Esophagus (tissue), 2 donors: ENCODE measurements at regions not wholly inside any gene's neighbourhood (a gene's known extent, or its start where the extent isn't known, plus 50 kb on each side); places are given as distances from the start of the nearest gene placed in this dataset.
A peak's percentile ranks its signal among the peaks of the same experiment; 100 is the strongest.

ENCODE experiments used
- H3K27ac ChIP-seq, 2 donors: one replicate each; pipeline ENCODE4 v1.5.1; 2013; ENCODE audit warnings: low read depth in 2 of 2, mild to moderate bottlenecking in 2 of 2, inconsistent platforms in 1 of 2, low read length in 1 of 2, moderate library complexity in 1 of 2
- H3K27me3 ChIP-seq, 2 donors: one replicate each; pipeline ENCODE4 v1.6.1; 2013; ENCODE audit warnings: low read length in 2 of 2, control low read depth in 1 of 2, mild to moderate bottlenecking in 1 of 2; ENCODE audit not compliant: insufficient read depth in 2 of 2, control insufficient read depth in 1 of 2
- H3K36me3 ChIP-seq, 2 donors: one replicate each; pipeline ENCODE4 v1.6.1; 2013; ENCODE audit warnings: low read length in 1 of 2; ENCODE audit not compliant: control insufficient read depth in 2 of 2, insufficient read depth in 2 of 2
- H3K4me1 ChIP-seq, 2 donors: one replicate each; pipeline ENCODE4 v1.6.1; 2013; ENCODE audit warnings: low read length in 1 of 2; ENCODE audit not compliant: control insufficient read depth in 2 of 2, insufficient read depth in 2 of 2
- H3K4me3 ChIP-seq, 2 donors: one replicate each; pipeline ENCODE4 v1.5.1; 2013; ENCODE audit warnings: low read length in 2 of 2, mild to moderate bottlenecking in 2 of 2, low read depth in 1 of 2, moderate library complexity in 1 of 2
- H3K9me3 ChIP-seq, 2 donors: one replicate each; pipeline ENCODE4 v1.6.1; 2013; ENCODE audit warnings: mild to moderate bottlenecking in 2 of 2, low read depth in 1 of 2, low read length in 1 of 2, moderate library complexity in 1 of 2; ENCODE audit not compliant: control insufficient read depth in 2 of 2, insufficient read depth in 1 of 2
- WGBS, 2 donors: extraction: QIAGEN DNeasy Blood & Tissue Kit; methylation state at CpG; one replicate each; pipeline ENCODE4 v1.1.7; 2013; 5-methylcytosine and 5-hydroxymethylcytosine counted together
- donor health status: healthy with polysubstance abuse.
- donor health status: Bipolar disorder and iron deficiency.

DNA sequence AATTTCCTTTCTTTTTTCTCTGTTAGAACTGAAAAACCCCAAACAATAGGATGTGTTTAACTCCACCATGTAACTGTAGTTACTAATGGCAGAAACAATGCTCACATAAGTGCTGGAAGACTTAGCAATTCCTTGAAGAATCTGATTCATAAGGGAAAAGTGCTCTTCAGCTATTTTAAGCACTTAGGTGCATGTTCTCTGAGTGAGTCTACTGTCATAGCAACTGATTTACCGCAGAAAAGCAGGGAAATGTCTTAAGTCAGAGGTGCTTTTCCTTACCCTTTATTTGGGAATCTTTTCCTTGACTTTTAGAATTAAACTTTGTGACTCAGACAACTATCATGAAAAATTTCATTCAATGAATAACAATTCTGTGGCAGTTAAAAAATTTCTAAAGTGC, 65.4 kb upstream of the NABP1 start:
- 60 to 80% methylated on average over 1 of the region's 1 CpG for WGBS, 2 donors
- Histone ChIP-seq H3K9me3 (no peaks in the 10 kb centered on the region), H3K27ac (no peak overlapping the region), H3K4me1 (no peaks in the 10 kb centered on the region), H3K36me3 (no peaks in the 10 kb centered on the region), H3K27me3 (no peaks in the 10 kb centered on the region), H3K4me3 (no peak overlapping the region)

DNA sequence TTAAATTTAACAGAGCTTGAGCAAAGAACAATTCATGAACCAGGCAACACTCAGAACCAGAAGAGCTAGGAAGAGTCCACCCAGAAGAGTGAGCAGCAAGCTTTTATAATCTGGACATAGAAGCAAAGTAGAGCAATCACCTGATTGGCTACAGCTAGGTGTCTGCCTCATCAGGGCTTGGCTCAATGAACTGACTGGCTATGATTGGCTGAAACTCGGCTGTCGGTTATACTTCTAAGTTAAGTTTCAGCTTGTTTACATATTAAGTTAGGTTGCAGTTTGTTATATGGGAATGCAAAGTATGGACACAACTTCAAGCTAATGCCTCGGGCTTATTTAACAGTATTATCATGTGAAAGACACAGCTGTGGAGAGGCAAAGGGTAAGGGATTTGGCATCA, 63.2 kb upstream of the NABP1 start:
- Histone ChIP-seq H3K9me3 (no peaks in the 10 kb centered on the region), H3K27ac (no peak overlapping the region), H3K4me3 (no peak overlapping the region), H3K36me3 (no peaks in the 10 kb centered on the region), H3K27me3 (no peaks in the 10 kb centered on the region), H3K4me1 (no peaks in the 10 kb centered on the region)
- 88 to 89% methylated on average over 3 of the region's 3 CpGs for WGBS, 2 donors

DNA sequence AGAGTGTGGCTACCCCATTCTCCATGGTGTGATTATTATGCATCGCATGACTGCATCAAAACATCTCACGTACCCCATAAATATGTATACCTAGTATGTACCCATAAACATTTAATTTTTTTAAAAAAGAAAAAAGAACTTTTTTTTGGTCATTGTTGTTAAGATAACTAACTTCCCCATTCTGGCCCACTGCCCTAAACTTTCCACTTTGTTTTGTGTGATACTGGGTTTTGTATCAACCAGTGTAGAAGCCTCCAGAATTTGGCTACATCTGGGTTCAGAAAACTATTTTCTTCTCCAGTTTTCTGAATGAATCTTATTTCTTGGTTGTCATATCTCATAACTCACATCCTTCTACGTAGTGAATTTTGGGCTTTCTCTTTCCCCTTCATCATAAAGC, 62.3 kb upstream of the NABP1 start:
- H3K4me3 ChIP-seq: no peak overlapping the region
- H3K27me3 ChIP-seq: no peaks in the 10 kb centered on the region
- no peaks in the 10 kb centered on the region for H3K9me3 ChIP-seq
- no peaks in the 10 kb centered on the region for H3K36me3 ChIP-seq
- no peaks in the 10 kb centered on the region for H3K4me1 ChIP-seq
- 62 to 64% methylated on average over 3 of the region's 3 CpGs for WGBS, 2 donors
- no peak overlapping the region for H3K27ac ChIP-seq

DNA sequence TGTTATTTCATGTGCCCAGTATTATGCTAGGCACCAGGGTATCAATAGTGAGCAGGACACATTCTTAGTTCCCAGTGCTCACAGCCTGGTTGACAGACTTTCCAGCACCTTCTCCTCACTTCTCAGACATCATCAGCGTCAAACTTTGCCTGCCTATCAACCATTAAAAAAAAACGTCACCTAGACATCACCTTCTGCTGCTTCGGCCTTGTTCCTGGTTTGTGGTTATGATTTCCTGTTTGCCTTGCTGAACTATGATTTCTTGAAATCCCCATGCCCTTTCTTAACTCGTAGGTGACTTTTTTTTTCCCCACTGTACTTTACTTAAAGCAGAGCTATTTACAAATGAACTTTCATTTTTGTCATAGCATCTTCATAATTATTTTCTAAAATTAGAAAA, 60.4 kb upstream of the NABP1 start:
- Histone ChIP-seq H3K4me1 (no peaks in the 10 kb centered on the region), H3K36me3 (no peaks in the 10 kb centered on the region), H3K9me3 (no peaks in the 10 kb centered on the region), H3K4me3 (no peak overlapping the region), H3K27ac (no peak overlapping the region), H3K27me3 (no peaks in the 10 kb centered on the region)
- WGBS, 2 donors: 62 to 68% methylated on average over 4 of the region's 4 CpGs

DNA sequence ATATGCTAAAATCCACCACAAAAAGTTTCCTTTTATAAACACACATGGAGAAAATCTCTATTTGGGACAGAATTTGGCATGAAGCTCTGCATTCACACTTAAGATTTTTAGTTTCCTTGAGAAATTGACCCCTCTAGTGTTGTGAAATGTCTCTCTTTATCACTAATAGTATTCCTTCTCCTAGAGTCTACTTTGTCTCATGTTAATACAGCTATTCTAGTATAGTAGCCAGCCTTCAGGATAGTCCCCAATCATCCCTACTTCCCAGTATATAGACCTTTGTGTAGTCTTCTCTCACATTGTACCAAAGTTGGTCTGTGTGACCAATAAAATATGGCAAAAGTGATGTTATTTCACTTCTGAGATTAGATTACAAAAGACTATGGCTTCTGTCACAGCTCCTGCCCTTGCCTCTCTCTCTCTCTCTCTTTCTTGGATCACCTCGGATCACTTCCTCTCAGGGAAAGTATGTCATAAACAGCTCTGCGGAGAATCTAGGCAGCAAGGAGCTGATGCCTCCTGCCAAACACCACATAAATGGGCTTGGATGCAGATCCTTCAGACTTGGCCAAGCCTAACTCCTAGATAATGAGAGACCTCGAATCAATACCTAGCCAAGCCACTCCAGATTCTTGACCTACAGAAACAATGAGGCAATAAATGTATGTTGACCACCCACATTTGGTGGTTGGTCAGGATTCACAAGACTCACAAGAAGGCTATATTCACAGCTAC, 59.7 kb upstream of the NABP1 start:
- Histone ChIP-seq H3K9me3 (no peaks in the 10 kb centered on the region), H3K4me1 (no peaks in the 10 kb centered on the region), H3K36me3 (no peaks in the 10 kb centered on the region), H3K4me3 (no peak overlapping the region), H3K27ac (peak overlapping the region in 1 of 2 donors; percentile 22), H3K27me3 (no peaks in the 10 kb centered on the region)
- WGBS, 2 donors: 84 to 89% methylated on average over 3 of the region's 3 CpGs

DNA sequence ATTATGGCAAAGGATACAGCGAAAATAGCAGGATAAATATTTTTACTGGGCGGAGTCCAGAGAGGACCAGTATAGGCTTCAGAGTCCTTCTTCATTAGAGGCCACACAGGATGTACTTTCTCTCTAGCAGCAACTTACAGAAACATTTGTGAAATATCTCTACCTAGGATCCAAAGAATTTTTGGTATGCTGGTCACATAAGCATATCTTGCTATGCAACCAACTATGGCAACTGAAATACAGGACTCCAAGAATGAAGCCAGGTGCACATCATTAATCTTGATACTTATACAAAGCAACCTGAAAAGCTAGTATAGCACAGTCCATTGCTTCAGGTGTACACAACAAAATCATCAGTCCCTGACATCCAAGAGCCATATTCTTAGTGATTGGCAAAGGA, 59.1 kb upstream of the NABP1 start:
- no peak overlapping the region for H3K27ac ChIP-seq

DNA sequence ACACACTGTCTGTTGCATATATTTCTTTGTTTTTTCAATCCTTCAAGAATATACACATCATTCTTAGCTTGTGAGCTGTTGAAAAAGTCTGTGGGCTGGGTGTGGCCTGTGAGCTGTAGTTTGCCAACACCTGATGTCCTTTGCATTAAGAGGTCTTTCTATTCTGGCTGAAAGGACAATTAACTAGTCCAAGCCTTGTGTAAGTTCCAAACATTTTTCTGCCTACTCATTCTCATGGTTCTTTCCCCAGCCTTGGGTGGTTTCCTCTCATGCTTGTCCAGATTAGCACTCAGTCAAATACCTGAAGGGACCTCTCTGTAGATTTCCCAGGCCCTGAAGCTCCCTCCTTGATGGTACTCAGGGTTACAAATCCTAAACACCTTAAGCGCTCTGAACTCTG, 57.8 kb upstream of the NABP1 start:
- no peaks in the 10 kb centered on the region for H3K36me3 ChIP-seq
- no peaks in the 10 kb centered on the region for H3K4me1 ChIP-seq
- no peaks in the 10 kb centered on the region for H3K9me3 ChIP-seq
- no peaks in the 10 kb centered on the region for H3K27me3 ChIP-seq
- WGBS, 2 donors: 88 to 92% methylated on average over 1 of the region's 1 CpG
- no peak overlapping the region for H3K4me3 ChIP-seq
- no peak overlapping the region for H3K27ac ChIP-seq

More for the DNA sequence above, 59.1 kb upstream of the NABP1 start:
- H3K27me3 ChIP-seq: no peaks in the 10 kb centered on the region
- no peaks in the 10 kb centered on the region for H3K4me1 ChIP-seq
- H3K36me3 ChIP-seq: no peaks in the 10 kb centered on the region
- WGBS, 2 donors: 96 to 97% methylated on average over 2 of the region's 2 CpGs
- no peaks in the 10 kb centered on the region for H3K9me3 ChIP-seq
- H3K4me3 ChIP-seq: no peak overlapping the region

DNA sequence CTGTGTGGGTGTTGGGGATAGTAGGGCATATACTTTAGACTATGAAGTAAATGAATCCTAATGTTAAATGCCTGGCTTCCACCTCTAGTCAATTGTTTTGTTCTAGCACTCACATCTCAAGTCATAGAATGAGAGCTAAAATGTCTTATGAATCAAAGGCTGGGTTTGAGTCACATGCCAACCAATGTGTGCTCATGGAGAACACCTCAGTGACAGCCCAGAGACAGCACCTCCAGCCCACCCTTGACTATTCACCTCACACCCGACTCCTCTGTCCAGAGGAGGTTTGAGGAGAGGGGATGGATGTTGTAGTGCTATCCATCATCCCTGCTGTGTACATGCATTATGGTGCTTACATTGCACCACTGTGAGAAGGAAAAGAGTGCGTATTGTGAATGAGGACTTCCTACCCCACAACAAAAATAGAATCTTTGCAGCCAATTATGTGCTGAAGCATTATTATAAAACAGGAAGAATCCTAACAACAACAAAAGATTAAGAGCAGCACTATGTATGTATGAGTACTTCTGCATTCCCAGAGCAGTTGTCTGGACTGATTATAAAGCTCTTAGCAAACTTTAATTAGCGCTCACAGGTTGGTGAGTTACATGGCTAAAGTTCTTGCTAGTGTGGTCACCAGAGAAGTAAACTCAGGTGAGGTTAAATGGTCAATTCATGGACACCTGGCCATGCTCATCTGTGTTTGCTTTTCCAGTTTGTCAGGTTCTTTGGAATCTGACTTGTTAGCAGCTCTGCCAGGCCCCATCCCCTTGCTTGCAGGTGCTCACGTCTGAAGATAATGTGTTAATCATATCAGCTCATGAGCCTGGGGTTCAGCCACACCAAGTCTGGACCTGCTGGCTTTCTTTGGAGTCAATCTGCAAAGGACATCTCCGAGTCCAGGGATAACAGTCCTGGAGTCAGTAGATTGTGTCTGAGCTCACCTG, 55.3 kb upstream of the NABP1 start:
- H3K9me3 ChIP-seq: no peaks in the 10 kb centered on the region
- H3K27me3 ChIP-seq: no peaks in the 10 kb centered on the region
- no peak overlapping the region for H3K4me3 ChIP-seq
- no peaks in the 10 kb centered on the region for H3K4me1 ChIP-seq
- WGBS, 2 donors: 66 to 70% methylated on average over 5 of the region's 5 CpGs
- peak overlapping the region; percentile 28 to 36 for H3K27ac ChIP-seq
- no peaks in the 10 kb centered on the region for H3K36me3 ChIP-seq

DNA sequence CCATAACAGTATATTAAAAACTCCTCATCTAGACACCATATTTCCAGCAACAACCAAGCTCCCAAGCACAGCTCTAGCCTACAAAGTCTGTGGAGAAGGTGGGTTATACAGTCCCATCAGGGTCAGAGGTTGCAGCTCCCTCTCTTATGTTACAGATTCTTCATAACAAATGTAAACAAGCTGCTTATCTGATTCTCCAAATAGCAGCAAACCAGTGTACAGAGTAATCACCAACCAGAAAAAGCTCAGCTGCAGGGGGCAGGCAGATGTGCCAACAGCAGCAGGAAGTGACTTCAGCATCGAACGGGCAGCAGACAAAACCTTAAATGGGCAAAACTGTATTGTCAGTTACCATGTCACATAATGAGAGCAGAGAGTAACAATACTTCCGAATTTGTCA, 52.9 kb upstream of the NABP1 start:
- Histone ChIP-seq H3K9me3 (no peaks in the 10 kb centered on the region), H3K4me1 (no peaks in the 10 kb centered on the region), H3K27ac (no peak overlapping the region), H3K36me3 (no peaks in the 10 kb centered on the region), H3K4me3 (no peak overlapping the region), H3K27me3 (no peaks in the 10 kb centered on the region)
- 60% methylated on average over 3 of the region's 3 CpGs for WGBS, 2 donors
